ENCODE measurements at regions not wholly inside any gene's neighbourhood (a gene's known extent, or its start where the extent isn't known, plus 50 kb on each side); places are given as distances from the start of the nearest gene placed in this dataset.

GRCh38 chr21:38182370-38182985 is 74.3 kb upstream of the KCNJ15 start:
- no peak for DNase-seq (ENCODE audit: low spot score)
- peaks cover 7% of the 10 kb centered on the region for H3K27me3 ChIP-seq (replicated peaks; ENCODE audit: insufficient read depth, low read depth, low read length, poor library complexity)
- H3K36me3 ChIP-seq (ENCODE audit: insufficient read depth, low read length, poor library complexity, severe bottlenecking), result no peaks in the 10 kb centered on the region
- intact Hi-C loops (cut with micrococcal nuclease; ENCODE audit: unreplicated experiment), result no loop called here
- ChIA-PET POLR2A (ENCODE audit: low non-redundant PET) (no interaction called here), CTCF (no interaction called here)
- TF ChIP-seq EZH2 (IDR thresholded peaks at IDR 0.05; ENCODE audit: borderline replicate concordance, low read depth, low read length, poor library complexity, severe bottlenecking) (no peak), CTCF (conservative IDR thresholded peaks at IDR 0.05; ENCODE audit: low read depth, low read length) (no peak)
- no peak overlapping the region for H3K4me3 ChIP-seq (ENCODE audit: low read depth, low read length, poor library complexity, severe bottlenecking)
- H3K4me1 ChIP-seq (ENCODE audit: insufficient read depth, low read length, poor library complexity, severe bottlenecking), result no peaks in the 10 kb centered on the region
- H3K27ac ChIP-seq (ENCODE audit: low read depth, low read length, poor library complexity, severe bottlenecking), result no peak overlapping the region
- peaks cover 5% of the 10 kb centered on the region for H3K9me3 ChIP-seq (ENCODE audit: low read depth, low read length, poor library complexity, severe bottlenecking)
- no TSS peak for BruUV-seq (replicated peaks)

- CTCF ChIA-PET, result no interaction called here
- no peak overlapping the region for H3K27ac ChIP-seq (ENCODE audit: low read depth, low read length, poor library complexity, severe bottlenecking)
- POLR2A ChIA-PET (ENCODE audit: low non-redundant PET), result no interaction called here
- peaks cover 5% of the 10 kb centered on the region for H3K9me3 ChIP-seq (ENCODE audit: low read depth, low read length, poor library complexity, severe bottlenecking)
- no peak for DNase-seq (ENCODE audit: low spot score)
- no peak overlapping the region for H3K4me3 ChIP-seq (ENCODE audit: low read depth, low read length, poor library complexity, severe bottlenecking)
- intact Hi-C loops (cut with micrococcal nuclease; ENCODE audit: unreplicated experiment), result no loop called here
- H3K4me1 ChIP-seq (ENCODE audit: insufficient read depth, low read length, poor library complexity, severe bottlenecking), result no peaks in the 10 kb centered on the region
- H3K27me3 ChIP-seq (replicated peaks; ENCODE audit: insufficient read depth, low read depth, low read length, poor library complexity), result peaks cover 5% of the 10 kb centered on the region
- no peaks in the 10 kb centered on the region for H3K36me3 ChIP-seq (ENCODE audit: insufficient read depth, low read length, poor library complexity, severe bottlenecking)
- no peak for TF ChIP-seq EZH2 (IDR thresholded peaks at IDR 0.05; ENCODE audit: borderline replicate concordance, low read depth, low read length, poor library complexity, severe bottlenecking)
- TF ChIP-seq CTCF (conservative IDR thresholded peaks at IDR 0.05; ENCODE audit: low read depth, low read length), result no peak
- no TSS peak for BruUV-seq (replicated peaks)
These were observed 72.8 kb upstream of the KCNJ15 start for GRCh38 chr21:38183961-38184360.

- POLR2A ChIA-PET (ENCODE audit: low non-redundant PET), result no interaction called here
- no TSS peak for BruUV-seq (replicated peaks)
- no peaks in the 10 kb centered on the region for H3K4me1 ChIP-seq (ENCODE audit: insufficient read depth, low read length, poor library complexity, severe bottlenecking)
- H3K9me3 ChIP-seq (ENCODE audit: low read depth, low read length, poor library complexity, severe bottlenecking), result peaks cover 5% of the 10 kb centered on the region
- intact Hi-C loops (cut with micrococcal nuclease; ENCODE audit: unreplicated experiment), result no loop called here
- CTCF ChIA-PET, result no interaction called here
- no peak overlapping the region for H3K4me3 ChIP-seq (ENCODE audit: low read depth, low read length, poor library complexity, severe bottlenecking)
- TF ChIP-seq EZH2 (IDR thresholded peaks at IDR 0.05; ENCODE audit: borderline replicate concordance, low read depth, low read length, poor library complexity, severe bottlenecking) (no peak), CTCF (conservative IDR thresholded peaks at IDR 0.05; ENCODE audit: low read depth, low read length) (no peak)
- H3K36me3 ChIP-seq (ENCODE audit: insufficient read depth, low read length, poor library complexity, severe bottlenecking), result no peaks in the 10 kb centered on the region
- no peaks in the 10 kb centered on the region for H3K27me3 ChIP-seq (replicated peaks; ENCODE audit: insufficient read depth, low read depth, low read length, poor library complexity)
- no peak for DNase-seq (ENCODE audit: low spot score)
- H3K27ac ChIP-seq (ENCODE audit: low read depth, low read length, poor library complexity, severe bottlenecking), result no peak overlapping the region
These were observed 70.0 kb upstream of the KCNJ15 start for GRCh38 chr21:38186661-38187270.

All from A673 (cell line).